Mucosa of gallbladder (tissue), 1 donor: ENCODE measurements at regions not wholly inside any gene's neighbourhood (a gene's known extent, or its start where the extent isn't known, plus 50 kb on each side); places are given as distances from the start of the nearest gene placed in this dataset.
A peak's percentile ranks its signal among the peaks of the same experiment; 100 is the strongest.

Source experiments
- DNase-seq: peaks from one replicate; pipeline ENCODE4 v3.0.0-alpha.2; 2020; ENCODE audit warnings: low spot score
- donor health status: DM: no; HTN: no; CAD: no.

GRCh38 chr12:19867970-19868369 lies 428.7 kb downstream of the AEBP2 start:
- DNase-seq, result no peak

- no peak for DNase-seq
Measured at GRCh38 chr12:19869413-19869812, 430.1 kb downstream of the AEBP2 start.

GRCh38 chr12:19872621-19873540 lies 433.6 kb downstream of the AEBP2 start:
- DNase-seq, result no peak

- DNase-seq, result no peak
Measured at GRCh38 chr12:19880076-19880475, 440.8 kb downstream of the AEBP2 start.

GRCh38 chr12:19880721-19881120 lies 441.4 kb downstream of the AEBP2 start:
- DNase-seq, result no peak

- DNase-seq, result no peak
Measured at GRCh38 chr12:19882346-19882745, 443.1 kb downstream of the AEBP2 start.

GRCh38 chr12:19884021-19884492 lies 444.8 kb downstream of the AEBP2 start:
- DNase-seq, result peak; percentile 14

GRCh38 chr12:19885093-19885812 lies 446.0 kb downstream of the AEBP2 start:
- no peak for DNase-seq

GRCh38 chr12:19886065-19886464 lies 446.8 kb downstream of the AEBP2 start:
- DNase-seq, result no peak

- DNase-seq, result no peak
Measured at GRCh38 chr12:19886639-19887064, 447.4 kb downstream of the AEBP2 start.

- DNase-seq, result no peak
Measured at GRCh38 chr12:19890024-19890423, 450.7 kb downstream of the AEBP2 start.

GRCh38 chr12:19891936-19892591 lies 452.8 kb downstream of the AEBP2 start:
- DNase-seq, result no peak

- DNase-seq, result no peak
Measured at GRCh38 chr12:19893514-19893913, 454.2 kb downstream of the AEBP2 start.

- DNase-seq, result no peak
Measured at GRCh38 chr12:19894050-19894449, 454.8 kb downstream of the AEBP2 start.

- no peak for DNase-seq
Measured at GRCh38 chr12:19894803-19895202, 455.5 kb downstream of the AEBP2 start.

- no peak for DNase-seq
Measured at GRCh38 chr12:19895246-19896020, 456.1 kb downstream of the AEBP2 start.

GRCh38 chr12:19896041-19896440 lies 456.7 kb downstream of the AEBP2 start:
- no peak for DNase-seq

- no peak for DNase-seq
Measured at GRCh38 chr12:19896534-19896933, 457.2 kb downstream of the AEBP2 start.

- DNase-seq, result no peak
Measured at GRCh38 chr12:19897900-19898408, 458.7 kb downstream of the AEBP2 start.

- DNase-seq, result no peak
Measured at GRCh38 chr12:19901841-19902240, 462.5 kb downstream of the AEBP2 start.

- DNase-seq, result no peak
Measured at GRCh38 chr12:19904819-19905218, 463.5 kb upstream of the PDE3A start.
